Muscle layer of colon (tissue), 2 donors: ENCODE measurements at regions not wholly inside any gene's neighbourhood (a gene's known extent, or its start where the extent isn't known, plus 50 kb on each side); places are given as distances from the start of the nearest gene placed in this dataset.

Experiments used
- H3K27ac ChIP-seq: one replicate; pipeline ENCODE4 v1.7.0; 2013; ENCODE audit warnings: low read depth, mild to moderate bottlenecking, low read length, moderate library complexity
- H3K27me3 ChIP-seq, 2 donors: one replicate each; pipeline ENCODE4 v1.7.0; 2013; ENCODE audit warnings: low read length in 2 of 2, mild to moderate bottlenecking in 2 of 2; ENCODE audit not compliant: insufficient read depth in 2 of 2, control insufficient read depth in 1 of 2
- H3K36me3 ChIP-seq: one replicate; pipeline ENCODE4 v1.7.0; 2013; ENCODE audit warnings: mild to moderate bottlenecking, low read length; ENCODE audit not compliant: insufficient read depth
- H3K4me1 ChIP-seq: one replicate; pipeline ENCODE4 v1.7.0; 2013; ENCODE audit warnings: mild to moderate bottlenecking, low read length; ENCODE audit not compliant: insufficient read depth
- H3K4me3 ChIP-seq, 2 donors: one replicate each; pipeline ENCODE4 v1.7.0; 2013; ENCODE audit warnings: low read length in 2 of 2, low read depth in 1 of 2, mild to moderate bottlenecking in 1 of 2, moderate library complexity in 1 of 2
- H3K9ac ChIP-seq: one replicate; pipeline ENCODE4 v1.7.0; 2013; ENCODE audit warnings: low read length
- H3K9me3 ChIP-seq: one replicate; pipeline ENCODE4 v1.7.0; 2013; ENCODE audit warnings: mild to moderate bottlenecking, low read length
- donor health status: abdominal sarcoma.
- donor health status: Adenocarcinoma of cecum.

DNA sequence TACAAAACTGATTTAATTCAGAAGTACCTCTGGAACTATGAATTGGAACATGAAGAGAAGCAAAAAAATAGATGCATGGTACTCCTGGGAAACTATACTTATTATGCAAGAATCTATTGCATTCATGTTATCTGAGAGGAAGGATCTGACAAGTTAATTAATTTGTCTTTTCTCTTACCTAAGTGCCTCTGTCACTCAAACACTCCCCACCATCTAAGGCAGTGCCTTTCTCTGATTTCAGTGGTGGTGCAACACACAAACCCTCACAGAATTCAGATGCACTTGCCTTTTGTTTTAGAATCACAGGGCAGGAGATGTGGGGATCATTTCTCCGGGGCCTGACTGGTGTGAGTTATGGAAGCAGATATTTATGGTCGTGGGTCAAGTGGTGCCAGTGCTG is 52.5 kb upstream of the C9orf72 start:
- no peaks in the 10 kb centered on the region for H3K36me3 ChIP-seq
- no peaks in the 10 kb centered on the region for H3K9me3 ChIP-seq
- no peaks in the 10 kb centered on the region for H3K4me1 ChIP-seq
- no peak overlapping the region for H3K27ac ChIP-seq
- H3K27me3 ChIP-seq: no peaks in the 10 kb centered on the region
- no peak overlapping the region for H3K4me3 ChIP-seq
- no peak overlapping the region for H3K9ac ChIP-seq

DNA sequence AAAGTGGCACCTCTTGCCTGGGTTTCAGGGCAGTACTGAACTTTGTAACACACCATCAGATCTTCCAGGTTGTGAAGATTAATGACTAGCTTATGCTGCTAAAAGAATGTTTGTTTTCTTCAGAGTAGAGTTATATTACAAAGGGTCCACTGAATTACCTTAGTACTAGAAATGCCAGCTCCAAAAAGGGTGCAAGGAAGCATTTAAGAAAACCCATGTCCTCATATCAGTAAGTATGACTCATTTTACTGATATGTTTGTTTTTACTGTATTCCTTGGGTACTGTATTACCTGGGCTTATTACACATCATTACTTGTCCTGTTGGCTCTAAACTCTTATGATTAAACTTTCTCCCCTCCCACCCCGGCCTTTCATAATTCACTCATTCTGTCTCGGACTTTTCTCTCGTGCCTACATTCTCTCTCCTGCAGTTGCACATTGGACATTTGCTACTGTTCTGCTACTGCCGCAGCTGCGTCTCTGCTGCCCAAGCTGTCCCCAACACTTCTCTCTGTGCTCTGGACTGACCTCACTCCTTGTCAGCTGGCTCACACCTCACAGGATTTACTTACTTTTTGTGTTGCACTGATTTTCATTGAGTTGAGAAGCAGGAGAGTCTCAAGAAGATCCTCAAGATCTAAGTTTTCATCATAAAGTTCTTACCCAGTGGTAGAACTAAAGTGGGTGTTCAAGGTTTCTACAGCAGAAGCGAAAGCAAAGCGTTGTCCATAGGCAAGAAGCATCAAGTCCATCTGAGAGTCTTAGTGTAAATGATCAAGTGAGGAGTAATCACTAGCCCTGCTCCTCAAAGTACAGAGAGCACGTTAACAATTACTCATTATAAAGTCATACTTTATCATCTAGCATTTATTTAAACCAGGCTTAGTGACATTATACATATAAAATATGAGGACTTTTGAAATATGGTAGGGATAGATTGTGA is 53.2 kb upstream of the C9orf72 start:
- H3K9ac ChIP-seq: no peak overlapping the region
- no peaks in the 10 kb centered on the region for H3K9me3 ChIP-seq
- peak overlapping the region in 1 of 2 donors; percentile 33 for H3K4me3 ChIP-seq
- H3K36me3 ChIP-seq: no peaks in the 10 kb centered on the region
- no peaks in the 10 kb centered on the region for H3K4me1 ChIP-seq
- H3K27me3 ChIP-seq: no peaks in the 10 kb centered on the region
- H3K27ac ChIP-seq: no peak overlapping the region

DNA sequence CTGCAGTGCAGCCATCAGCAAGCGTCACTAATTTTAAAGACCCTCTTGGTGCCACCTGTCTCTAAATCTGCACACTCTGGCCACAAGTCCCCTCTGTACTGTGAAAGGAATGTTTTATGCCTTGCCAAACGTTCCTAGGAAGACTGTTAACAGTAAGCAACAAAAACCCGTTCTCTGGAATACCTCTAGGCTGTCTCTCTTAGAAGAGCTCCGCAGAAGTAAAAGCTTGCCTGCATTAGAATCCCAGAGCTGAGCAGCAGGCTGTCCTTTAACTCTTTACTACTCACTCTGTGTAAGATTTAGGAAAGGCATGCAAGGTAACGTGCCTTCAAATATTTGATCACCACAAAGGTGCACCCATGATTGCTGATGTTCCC is 53.9 kb upstream of the C9orf72 start:
- Histone ChIP-seq H3K4me3 (peak overlapping the region in 1 of 2 donors; percentile 33), H3K27ac (no peak overlapping the region)

DNA sequence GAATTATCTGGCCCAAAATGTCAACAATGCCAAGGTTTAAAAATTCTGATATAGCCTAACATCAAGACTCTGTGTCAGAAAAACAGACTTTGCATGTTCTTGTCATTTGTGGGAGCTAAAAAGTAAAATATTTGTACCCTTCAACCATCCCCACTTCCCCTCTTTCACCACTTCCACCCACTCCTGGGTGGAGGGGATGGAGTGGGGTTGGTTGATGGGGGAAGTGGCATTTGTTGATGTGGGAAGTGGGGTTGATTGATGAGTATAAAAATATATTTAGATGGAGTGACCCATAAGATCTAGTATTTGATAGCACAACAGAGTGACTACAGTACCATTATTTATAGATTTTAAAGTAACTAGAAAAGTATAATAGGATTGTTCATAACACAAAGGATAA is 55.0 kb upstream of the C9orf72 start:
- Histone ChIP-seq H3K4me1 (no peaks in the 10 kb centered on the region), H3K9me3 (no peaks in the 10 kb centered on the region), H3K27ac (no peak overlapping the region), H3K27me3 (no peaks in the 10 kb centered on the region), H3K4me3 (no peak overlapping the region), H3K36me3 (no peaks in the 10 kb centered on the region), H3K9ac (no peak overlapping the region)

More for the DNA sequence above, 53.9 kb upstream of the C9orf72 start:
- no peaks in the 10 kb centered on the region for H3K27me3 ChIP-seq
- H3K9ac ChIP-seq: no peak overlapping the region
- no peaks in the 10 kb centered on the region for H3K9me3 ChIP-seq
- no peaks in the 10 kb centered on the region for H3K4me1 ChIP-seq
- no peaks in the 10 kb centered on the region for H3K36me3 ChIP-seq

DNA sequence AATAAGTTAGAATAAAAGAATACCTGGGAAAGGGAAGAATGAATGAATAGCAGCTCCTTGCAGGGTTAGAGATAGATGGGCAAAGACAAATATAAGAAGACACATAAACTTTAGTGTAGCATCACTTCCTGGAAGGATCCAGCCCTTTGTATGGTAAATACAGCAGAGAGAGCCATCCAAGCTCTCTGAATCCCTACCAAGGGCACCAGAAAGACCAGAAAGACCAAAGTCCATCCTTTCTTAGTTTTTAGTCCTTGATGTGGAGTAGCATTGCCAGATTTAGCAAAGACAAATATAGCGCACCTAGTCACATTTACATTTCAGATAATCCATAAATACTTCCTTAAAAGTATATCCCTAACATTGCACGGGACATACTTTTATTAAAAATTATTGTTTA is 56.1 kb upstream of the C9orf72 start:
- Histone ChIP-seq H3K27ac (no peak overlapping the region), H3K4me3 (no peak overlapping the region), H3K9me3 (no peaks in the 10 kb centered on the region), H3K4me1 (no peaks in the 10 kb centered on the region), H3K9ac (no peak overlapping the region), H3K27me3 (no peaks in the 10 kb centered on the region), H3K36me3 (no peaks in the 10 kb centered on the region)

DNA sequence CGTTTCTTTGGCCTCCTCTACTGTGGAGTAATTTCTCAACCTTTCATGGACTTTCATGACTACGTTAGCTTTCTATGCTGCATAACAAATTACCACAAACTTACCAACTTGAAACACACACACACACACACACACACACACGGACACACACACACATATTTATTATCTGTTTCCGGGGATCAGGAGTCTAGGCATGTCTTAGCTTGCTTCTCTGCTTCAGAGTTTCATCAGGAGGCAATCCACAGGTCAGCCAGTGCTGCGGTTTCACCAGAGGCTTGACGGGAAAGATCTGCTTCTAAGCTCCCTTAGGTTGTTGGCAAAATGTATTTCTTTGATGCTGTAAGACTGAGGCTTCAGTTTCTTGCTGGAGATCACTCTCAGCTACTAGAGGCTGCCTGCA is 59.0 kb upstream of the C9orf72 start:
- Histone ChIP-seq H3K4me1 (no peaks in the 10 kb centered on the region), H3K27me3 (no peaks in the 10 kb centered on the region), H3K27ac (no peak overlapping the region), H3K36me3 (no peaks in the 10 kb centered on the region), H3K9ac (no peak overlapping the region), H3K9me3 (no peaks in the 10 kb centered on the region), H3K4me3 (no peak overlapping the region)

DNA sequence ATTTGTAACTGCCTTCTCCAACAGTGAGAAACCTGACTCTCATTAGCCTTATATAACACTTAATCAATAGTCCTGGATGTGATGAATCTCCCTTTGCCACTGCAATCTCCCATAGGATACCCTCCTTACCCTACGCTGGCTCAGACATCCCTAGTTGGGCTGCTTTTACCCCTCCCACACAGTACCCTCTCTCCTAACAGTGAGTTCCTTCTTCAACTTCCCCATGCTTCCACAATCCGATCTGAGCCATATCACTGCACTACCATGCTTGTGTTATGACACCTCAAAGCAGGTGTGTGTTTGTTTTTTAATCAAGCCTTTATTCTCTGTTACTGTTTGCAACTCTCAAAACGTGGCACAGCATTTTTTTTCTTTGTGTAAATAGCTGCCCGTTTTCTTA is 60.5 kb upstream of the C9orf72 start:
- Histone ChIP-seq H3K9me3 (no peaks in the 10 kb centered on the region), H3K27me3 (no peaks in the 10 kb centered on the region), H3K4me1 (no peaks in the 10 kb centered on the region), H3K4me3 (no peak overlapping the region), H3K9ac (no peak overlapping the region), H3K36me3 (no peaks in the 10 kb centered on the region), H3K27ac (no peak overlapping the region)

DNA sequence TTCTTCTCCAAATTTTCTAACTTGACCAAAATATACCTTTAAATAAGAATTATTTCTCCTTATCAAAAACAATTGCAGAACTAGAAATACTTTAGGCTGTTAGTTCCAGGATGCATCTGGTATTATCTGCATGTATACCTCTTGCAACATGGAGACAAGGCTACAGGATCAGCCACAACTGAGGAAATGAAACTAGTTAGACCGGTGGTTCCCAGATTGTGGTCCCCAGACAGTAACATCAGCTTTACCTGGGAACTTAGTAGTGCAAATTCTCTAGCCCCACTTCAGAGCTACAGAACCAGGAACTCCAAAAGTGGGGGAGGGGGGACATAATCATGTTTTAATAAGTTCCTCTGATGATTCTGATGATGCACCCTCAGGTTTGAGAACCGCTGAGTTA is 61.6 kb upstream of the C9orf72 start:
- Histone ChIP-seq H3K4me3 (no peak overlapping the region), H3K36me3 (no peaks in the 10 kb centered on the region), H3K27me3 (no peaks in the 10 kb centered on the region), H3K9ac (no peak overlapping the region), H3K9me3 (no peaks in the 10 kb centered on the region), H3K4me1 (no peaks in the 10 kb centered on the region), H3K27ac (no peak overlapping the region)

DNA sequence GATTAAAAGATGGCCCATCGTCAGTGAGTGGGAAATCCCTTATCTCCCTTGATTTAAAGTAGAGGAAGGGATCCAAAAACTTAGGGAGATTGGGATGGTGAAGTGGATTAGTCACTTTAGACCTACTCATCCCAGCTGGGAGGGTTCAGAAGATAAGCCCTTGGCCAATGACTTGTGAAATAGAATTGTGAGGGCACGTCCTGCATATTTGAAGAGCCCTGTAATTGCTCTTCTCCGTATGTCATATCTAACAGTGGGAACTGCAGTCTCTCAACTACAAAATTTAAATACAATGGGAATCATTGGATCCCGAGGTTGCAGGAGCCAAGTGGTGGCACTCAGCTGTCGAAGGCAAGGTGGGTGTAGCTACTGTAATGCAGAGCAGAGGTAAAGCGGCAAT is 65.4 kb upstream of the C9orf72 start:
- Histone ChIP-seq H3K4me3 (no peak overlapping the region), H3K9me3 (no peaks in the 10 kb centered on the region), H3K36me3 (no peaks in the 10 kb centered on the region), H3K27ac (no peak overlapping the region), H3K4me1 (no peaks in the 10 kb centered on the region), H3K27me3 (no peaks in the 10 kb centered on the region), H3K9ac (no peak overlapping the region)

DNA sequence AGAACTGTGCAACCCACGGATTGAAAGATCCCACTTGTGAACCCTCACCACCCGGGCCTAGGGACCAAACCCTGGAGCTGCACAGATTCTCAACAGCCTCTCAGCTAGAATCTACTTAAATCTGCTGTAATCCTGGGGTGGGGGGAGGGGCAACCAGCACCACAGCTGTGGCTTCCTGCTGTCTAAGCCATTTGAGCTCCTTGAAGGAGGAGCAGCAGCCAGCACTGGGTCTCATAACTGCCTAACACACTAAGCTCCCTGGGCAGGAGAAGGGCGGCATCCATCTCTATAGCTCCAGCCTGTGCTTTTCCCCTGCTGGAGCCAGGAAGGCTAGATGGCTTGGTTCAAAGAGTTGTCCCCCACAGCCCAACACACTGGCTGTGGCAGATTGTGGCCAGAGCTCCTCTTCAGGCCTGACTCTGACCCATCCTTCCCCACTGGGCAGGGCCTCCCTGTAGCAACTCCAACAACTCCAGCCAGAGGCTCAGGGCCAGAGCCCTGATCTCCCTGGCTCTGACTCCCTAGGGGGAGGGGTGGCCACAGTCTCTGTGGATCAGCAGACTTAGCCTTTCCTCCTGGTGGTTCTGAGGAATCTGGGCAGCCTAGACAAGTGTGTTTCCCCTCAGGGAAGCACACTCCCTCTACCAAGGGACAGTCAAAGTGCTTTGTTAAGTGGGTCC is 72.0 kb upstream of the C9orf72 start:
- Histone ChIP-seq H3K9me3 (no peaks in the 10 kb centered on the region), H3K27ac (no peak overlapping the region), H3K4me1 (no peaks in the 10 kb centered on the region), H3K36me3 (no peaks in the 10 kb centered on the region), H3K4me3 (no peak overlapping the region), H3K9ac (no peak overlapping the region), H3K27me3 (no peaks in the 10 kb centered on the region)

DNA sequence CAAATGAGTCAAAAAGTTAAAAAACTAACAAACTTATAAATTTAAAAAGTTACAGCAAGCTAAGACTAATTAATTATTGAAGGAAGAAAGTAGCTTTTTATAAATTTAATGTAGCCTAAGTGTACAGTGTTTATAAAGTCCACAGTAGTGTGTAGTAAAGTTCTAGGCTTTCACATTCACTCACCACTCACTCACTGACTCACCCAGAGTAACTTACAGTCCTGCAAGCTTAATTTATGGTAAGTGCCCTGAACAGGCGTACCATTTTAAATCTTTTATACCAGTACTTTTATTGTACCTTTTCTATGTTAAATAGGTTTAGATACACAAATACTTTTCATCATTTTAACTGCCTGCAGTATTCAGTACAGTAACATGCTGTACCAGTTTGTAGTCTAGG is 80.0 kb upstream of the C9orf72 start:
- Histone ChIP-seq H3K9ac (no peak overlapping the region), H3K36me3 (no peaks in the 10 kb centered on the region), H3K4me1 (peaks cover 7% of the 10 kb centered on the region)

More for the DNA sequence above, 80.0 kb upstream of the C9orf72 start:
- no peaks in the 10 kb centered on the region for H3K9me3 ChIP-seq
- H3K27ac ChIP-seq: no peak overlapping the region
- H3K27me3 ChIP-seq: no peaks in the 10 kb centered on the region
- H3K4me3 ChIP-seq: no peak overlapping the region
